HG03354 (cell line): ENCODE measurements at regions not wholly inside any gene's neighbourhood (a gene's known extent, or its start where the extent isn't known, plus 50 kb on each side); places are given as distances from the start of the nearest gene placed in this dataset.
"Not testable (repeated sequence)": the region's sequence is repeated elsewhere in the genome, so short reads cannot be mapped to it uniquely, and the experiment has no call there.

Source experiments
- ATAC-seq: cut with Tn5 transposase; IDR thresholded peaks from one replicate; pipeline ENCODE4 v1.9.1; 2021; ENCODE audit warnings: mild to moderate bottlenecking; ENCODE audit not compliant: unreplicated experiment, poor library complexity, severe bottlenecking

DNA sequence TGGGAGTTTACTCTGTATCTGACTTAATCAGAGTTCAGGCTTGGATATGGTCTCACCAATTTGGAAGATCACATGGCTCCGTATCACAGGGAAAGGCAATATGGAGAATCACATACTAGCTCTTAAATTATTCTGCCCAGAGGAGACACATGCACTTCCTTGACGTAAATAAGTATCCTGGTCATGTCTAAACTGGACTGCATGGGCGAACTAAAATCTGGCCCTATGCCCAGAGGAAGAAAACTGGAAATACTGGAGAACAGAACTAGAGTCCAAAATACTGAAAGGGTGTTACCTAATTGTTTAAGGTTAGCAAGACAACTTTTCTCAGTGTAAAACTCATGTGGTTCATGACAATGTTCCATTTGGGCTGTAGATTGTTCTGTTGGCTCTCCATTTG is 832.3 kb downstream of the RAB28 start:
- no peak for ATAC-seq

DNA sequence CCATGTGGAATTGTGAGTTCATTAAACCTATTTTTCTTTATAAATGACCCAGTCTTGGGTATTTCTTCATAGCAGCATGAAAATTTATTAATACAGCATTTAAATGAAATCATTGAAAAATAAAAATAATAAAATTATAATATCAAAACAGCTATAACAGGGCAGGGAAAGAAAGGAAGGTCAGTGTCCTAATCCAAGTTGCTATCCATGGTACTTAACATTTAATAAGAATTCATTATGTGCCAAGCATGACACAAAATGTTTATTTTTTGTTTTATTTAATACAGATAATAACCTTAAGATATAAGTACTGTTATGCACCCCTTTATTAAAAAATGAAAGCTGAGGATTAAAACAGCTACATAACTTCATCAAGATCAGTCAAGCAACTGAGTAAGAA is 838.4 kb downstream of the RAB28 start:
- ATAC-seq = no peak

DNA sequence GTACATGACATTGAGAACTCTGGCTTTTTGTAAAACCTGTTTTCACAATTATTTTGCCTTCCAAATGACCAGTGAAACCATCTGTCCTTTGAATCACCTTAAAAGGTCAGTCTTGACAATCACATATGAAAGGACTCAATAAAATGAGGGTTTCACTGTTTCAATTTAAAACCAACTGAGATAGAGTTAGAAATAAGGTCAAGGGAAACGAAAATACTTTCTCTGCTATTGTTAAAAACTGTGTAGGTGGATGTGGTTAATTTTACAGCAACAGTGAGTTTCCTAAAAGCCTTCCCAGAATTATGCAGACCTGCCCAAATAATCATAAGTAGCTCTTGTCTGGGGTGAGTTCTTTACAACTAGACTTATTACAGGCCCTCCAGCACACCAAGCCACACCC is 839.9 kb downstream of the RAB28 start:
- ATAC-seq = no peak

GRCh38 chr4:12636191-12636590 is 847.9 kb downstream of the RAB28 start:
- no peak for ATAC-seq

- ATAC-seq = no peak
These were observed 848.5 kb downstream of the RAB28 start for GRCh38 chr4:12635629-12636028.

- peak; percentile 99 for ATAC-seq
These were observed 851.0 kb downstream of the RAB28 start for GRCh38 chr4:12633053-12633651.

DNA sequence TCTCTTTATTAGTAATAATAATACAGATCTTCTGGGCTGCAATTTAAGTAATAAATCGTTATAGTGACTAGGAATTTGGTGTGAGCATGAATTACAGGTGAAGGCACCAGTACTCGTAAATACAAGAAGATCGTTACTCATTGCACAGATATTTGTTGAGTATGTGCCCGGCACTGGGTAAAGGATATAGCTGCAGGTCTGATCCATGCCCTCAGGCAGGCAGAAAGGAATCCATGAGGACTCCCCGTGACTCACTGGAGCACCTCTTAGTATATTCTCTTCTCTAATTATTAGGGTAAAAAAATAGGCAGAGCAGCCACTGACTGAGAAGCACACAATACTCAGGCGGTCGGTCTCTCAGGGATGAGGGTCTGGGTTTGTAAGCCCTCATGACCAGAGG is 868.3 kb downstream of the RAB28 start:
- ATAC-seq = no peak

DNA sequence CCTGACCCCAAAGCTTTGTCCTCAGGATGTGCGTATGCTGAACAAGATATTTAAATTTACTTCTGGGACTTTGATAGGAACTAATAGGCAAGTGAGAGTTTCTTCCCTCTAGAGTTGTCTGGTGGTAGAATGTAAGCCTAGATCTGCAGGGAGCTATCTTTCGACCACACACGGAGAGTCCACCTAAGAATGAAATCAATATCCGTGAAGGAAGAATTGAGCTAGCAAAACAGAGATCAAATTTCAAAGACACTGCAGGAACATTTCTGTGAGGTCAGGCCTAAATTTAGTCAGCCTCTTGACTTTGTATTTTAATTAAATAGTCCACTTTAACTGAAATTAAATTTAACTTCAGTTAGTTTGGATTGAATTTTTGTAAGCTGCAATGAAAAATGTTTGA is 871.3 kb downstream of the RAB28 start:
- ATAC-seq = no peak

- ATAC-seq = not testable (repeated sequence)
These were observed 874.8 kb downstream of the RAB28 start for GRCh38 chr4:12609212-12609875.

DNA sequence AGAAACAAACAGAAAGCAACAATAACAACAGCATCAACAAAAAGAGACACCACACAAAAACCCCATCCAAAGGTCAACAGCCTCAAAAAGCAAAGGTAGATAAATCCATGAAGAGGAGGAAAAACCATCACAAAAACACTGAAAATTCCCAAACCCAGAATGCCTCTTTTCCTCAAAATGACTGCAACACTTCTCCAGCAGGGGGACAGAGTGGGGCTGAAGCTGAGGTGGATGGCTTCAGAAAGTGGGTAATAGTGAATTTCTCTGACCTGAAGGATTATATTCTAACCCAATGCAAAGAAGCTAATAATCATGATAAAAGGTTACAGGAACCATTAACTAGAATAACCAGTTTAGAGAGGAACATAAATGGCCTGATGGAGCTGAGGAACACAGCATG is 888.2 kb downstream of the RAB28 start:
- no peak for ATAC-seq

GRCh38 chr4:12595489-12595888 is 888.7 kb downstream of the RAB28 start:
- no peak for ATAC-seq

GRCh38 chr4:12588582-12588981 is 895.6 kb downstream of the RAB28 start:
- no peak for ATAC-seq

- no peak for ATAC-seq
These were observed 897.7 kb downstream of the RAB28 start for GRCh38 chr4:12586242-12587006.

DNA sequence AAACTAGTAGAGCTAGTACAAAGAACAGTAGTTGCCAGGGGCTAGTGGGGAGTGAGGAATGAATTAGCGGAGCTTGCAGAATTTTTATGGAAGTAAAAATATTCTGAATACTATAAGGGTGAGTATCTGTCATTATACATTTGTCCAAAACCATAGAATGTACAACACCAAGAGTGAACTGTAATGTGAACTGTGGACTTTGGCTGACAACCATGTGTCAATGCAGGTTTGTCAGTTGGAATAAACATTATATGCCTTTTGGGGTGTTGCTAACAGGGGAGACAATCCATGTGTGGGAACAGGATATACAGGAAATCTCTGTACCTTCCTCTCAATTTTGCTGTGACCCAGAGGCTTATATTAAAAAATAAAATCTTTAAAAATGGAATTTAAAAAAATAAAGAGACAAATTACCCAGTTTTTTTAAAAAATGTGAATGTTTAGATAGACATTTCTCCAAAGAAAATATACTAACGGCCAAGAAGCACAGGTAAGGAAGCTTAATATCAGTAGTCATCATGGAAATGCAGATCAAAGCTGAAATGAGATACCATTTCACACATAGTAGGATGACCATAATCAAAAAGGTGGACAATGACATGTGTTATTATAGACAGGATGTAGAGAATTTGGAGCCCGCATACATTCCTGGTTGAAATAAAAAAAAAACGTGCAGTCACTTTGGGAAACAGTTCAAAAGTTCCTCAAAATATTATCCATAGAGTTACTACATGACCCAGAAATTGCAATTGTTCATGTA is 899.8 kb downstream of the RAB28 start:
- ATAC-seq = no peak

- ATAC-seq = no peak
These were observed 900.9 kb downstream of the RAB28 start for GRCh38 chr4:12583275-12583674.

- ATAC-seq = no peak
These were observed 903.4 kb downstream of the RAB28 start for GRCh38 chr4:12580787-12581186.

DNA sequence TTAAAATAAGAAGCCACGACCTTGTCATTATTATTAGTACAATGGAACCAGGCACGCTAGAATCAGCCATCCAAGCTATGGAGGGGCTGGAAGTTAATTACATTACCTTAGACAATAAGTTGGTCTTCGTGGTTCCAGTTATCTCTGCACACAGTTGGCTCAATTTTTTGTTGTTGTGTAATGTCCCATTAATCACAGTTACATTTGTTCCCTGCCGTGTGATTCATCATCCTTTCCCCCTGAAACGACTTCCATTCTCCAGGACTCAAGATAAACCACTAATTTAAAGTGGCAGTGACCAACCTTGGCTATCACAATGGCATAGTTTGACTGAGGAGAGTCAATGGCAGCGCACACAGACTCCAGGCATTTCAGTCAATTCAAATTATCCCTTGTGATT is 905.0 kb downstream of the RAB28 start:
- no peak for ATAC-seq

- no peak for ATAC-seq
These were observed 907.7 kb downstream of the RAB28 start for GRCh38 chr4:12576409-12576808.

DNA sequence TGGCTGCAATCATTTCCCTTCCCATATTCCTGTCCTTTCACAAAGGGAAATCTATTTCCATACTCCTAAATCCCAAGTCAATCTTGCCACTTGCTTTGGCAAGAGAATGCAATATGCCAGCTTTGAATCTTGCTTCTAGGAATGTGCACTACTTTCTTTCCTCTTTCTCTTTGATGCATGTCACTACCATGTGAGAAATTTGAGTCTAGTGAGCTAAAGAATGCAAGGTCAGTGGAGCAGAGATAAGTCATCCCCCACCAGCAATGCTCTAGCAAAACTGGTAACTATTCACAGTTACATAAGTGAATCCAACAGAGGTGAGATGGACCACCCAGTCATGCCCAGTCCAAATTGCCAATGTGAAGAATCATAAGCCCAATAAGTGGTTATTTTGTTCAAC is 910.4 kb downstream of the RAB28 start:
- no peak for ATAC-seq

DNA sequence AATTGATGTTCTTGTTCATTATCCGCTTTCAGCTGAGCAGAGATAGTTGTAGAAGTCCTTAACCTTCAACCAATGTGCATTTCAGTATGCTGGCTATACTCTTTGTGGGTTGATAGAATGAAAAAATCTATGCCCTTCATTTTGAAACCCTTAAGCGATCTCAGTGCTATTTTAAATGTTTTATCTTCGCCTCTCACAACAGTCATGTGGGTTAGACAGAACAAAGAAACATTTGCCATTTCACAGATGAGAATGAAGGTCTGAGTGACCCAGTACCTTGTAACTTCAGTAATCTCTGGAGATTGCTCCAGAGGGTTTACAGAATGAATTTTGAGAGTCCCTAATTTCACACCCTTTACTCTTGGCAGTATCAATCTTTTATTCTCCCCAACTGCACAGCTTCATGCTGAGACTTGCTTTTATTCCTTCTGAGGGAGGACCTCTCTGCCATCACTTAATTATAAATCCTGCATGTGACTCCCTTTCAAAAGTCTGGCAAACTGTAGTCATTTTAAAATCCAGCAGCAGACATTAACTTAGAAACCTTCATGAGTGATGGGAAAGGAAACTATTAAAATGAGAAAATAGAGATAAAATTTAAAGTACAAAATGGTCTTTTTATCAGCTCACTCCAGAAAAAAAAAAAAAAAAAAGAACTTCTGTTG is 921.5 kb downstream of the RAB28 start:
- ATAC-seq = no peak
